ENCODE measurements at regions not wholly inside any gene's neighbourhood (a gene's known extent, or its start where the extent isn't known, plus 50 kb on each side); places are given as distances from the start of the nearest gene placed in this dataset.

DNA sequence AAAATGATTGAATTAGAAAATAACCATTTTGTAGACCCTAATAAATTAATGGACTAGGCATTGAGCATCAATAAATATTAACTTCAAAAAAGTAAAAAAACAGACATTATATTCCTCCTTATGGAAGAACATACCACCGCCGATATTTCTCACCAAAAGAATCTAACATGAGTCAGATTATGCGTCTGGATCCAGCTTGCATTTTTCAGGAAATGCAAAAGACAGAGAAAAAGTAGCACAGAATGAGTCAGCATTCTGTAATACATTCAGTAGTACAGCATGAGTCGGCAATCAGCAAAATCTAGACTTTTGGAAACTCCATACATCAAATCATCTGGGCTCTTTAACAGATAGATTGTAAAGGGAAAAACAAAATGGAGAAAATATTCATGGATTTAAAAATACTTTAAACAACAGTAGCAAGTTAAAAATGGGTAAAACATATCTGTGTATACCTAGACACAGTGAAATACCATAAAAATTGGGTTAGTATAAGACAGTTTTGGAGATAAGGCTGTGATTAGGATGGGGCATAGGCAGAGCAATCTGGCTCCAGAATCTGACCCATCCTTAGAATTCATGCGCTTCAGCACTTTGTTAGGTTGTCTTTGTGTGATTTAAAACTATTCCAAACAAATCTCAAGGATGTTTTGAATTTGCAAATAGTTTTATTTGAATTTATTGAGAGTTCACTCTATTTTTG, 633.0 kb upstream of the FAM241A start:
- H3K27ac ChIP-seq (ENCODE audit: low read length), result no peak overlapping the region
- WGBS (ENCODE audit: insufficient coverage, insufficient read length), result no CpG with 5 or more reads among the region's 5 CpGs
- no peak overlapping the region for H3K4me3 ChIP-seq (ENCODE audit: low read length)
- no peaks in the 10 kb centered on the region for H3K36me3 ChIP-seq (ENCODE audit: control insufficient read depth, insufficient read depth, low read length)
- DNase-seq (ENCODE audit: low read depth, low spot score), result no peak
- no peaks in the 10 kb centered on the region for H3K4me1 ChIP-seq (ENCODE audit: control insufficient read depth, insufficient read depth, low read length)
- no peaks in the 10 kb centered on the region for H3K27me3 ChIP-seq (ENCODE audit: control insufficient read depth, insufficient read depth, low read length)
- no peaks in the 10 kb centered on the region for H3K9me3 ChIP-seq (ENCODE audit: control insufficient read depth, insufficient read depth, low read length)

DNA sequence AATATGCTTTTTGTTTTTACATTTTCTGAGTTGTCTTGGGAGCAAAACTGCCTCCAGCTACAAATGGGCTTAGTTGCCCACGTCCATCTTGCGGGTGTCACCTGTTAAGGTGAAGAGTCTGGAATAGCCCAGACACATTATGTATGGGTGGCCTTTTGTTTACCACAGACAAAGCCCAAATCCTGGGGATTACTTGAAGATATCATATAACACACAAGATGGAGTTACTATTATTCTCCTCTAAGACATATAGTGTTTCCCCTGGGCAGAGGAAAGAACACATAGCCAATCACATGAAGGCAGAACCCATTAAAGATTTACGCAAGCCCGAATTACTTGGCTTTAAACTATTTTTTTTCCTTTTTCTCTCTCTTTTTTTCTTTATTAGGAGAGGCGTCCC, 625.6 kb upstream of the FAM241A start:
- DNase-seq (ENCODE audit: low read depth, low spot score), result no peak
- no peaks in the 10 kb centered on the region for H3K27me3 ChIP-seq (ENCODE audit: control insufficient read depth, insufficient read depth, low read length)
- no peak overlapping the region for H3K27ac ChIP-seq (ENCODE audit: low read length)
- no peaks in the 10 kb centered on the region for H3K36me3 ChIP-seq (ENCODE audit: control insufficient read depth, insufficient read depth, low read length)
- no peaks in the 10 kb centered on the region for H3K9me3 ChIP-seq (ENCODE audit: control insufficient read depth, insufficient read depth, low read length)
- H3K4me1 ChIP-seq (ENCODE audit: control insufficient read depth, insufficient read depth, low read length), result no peaks in the 10 kb centered on the region
- no CpG with 5 or more reads among the region's 5 CpGs for WGBS (ENCODE audit: insufficient coverage, insufficient read length)
- H3K4me3 ChIP-seq (ENCODE audit: low read length), result no peak overlapping the region

GRCh38 chr4:111530446-111530845, 614.8 kb upstream of the FAM241A start:
- no peaks in the 10 kb centered on the region for H3K27me3 ChIP-seq (ENCODE audit: control insufficient read depth, insufficient read depth, low read length)

GRCh38 chr4:111535792-111536191, 609.5 kb upstream of the FAM241A start:
- H3K4me1 ChIP-seq (ENCODE audit: control insufficient read depth, insufficient read depth, low read length), result no peaks in the 10 kb centered on the region
- no peak for DNase-seq (ENCODE audit: low read depth, low spot score)
- H3K36me3 ChIP-seq (ENCODE audit: control insufficient read depth, insufficient read depth, low read length), result no peaks in the 10 kb centered on the region
- no CpG with 5 or more reads among the region's 1 CpG for WGBS (ENCODE audit: insufficient coverage, insufficient read length)
- H3K4me3 ChIP-seq (ENCODE audit: low read length), result no peak overlapping the region
- H3K27me3 ChIP-seq (ENCODE audit: control insufficient read depth, insufficient read depth, low read length), result no peaks in the 10 kb centered on the region
- no peak overlapping the region for H3K27ac ChIP-seq (ENCODE audit: low read length)
- no peaks in the 10 kb centered on the region for H3K9me3 ChIP-seq (ENCODE audit: control insufficient read depth, insufficient read depth, low read length)

More at GRCh38 chr4:111530446-111530845, 614.8 kb upstream of the FAM241A start:
- no CpG with 5 or more reads among the region's 2 CpGs for WGBS (ENCODE audit: insufficient coverage, insufficient read length)
- Histone ChIP-seq H3K4me1 (ENCODE audit: control insufficient read depth, insufficient read depth, low read length) (no peaks in the 10 kb centered on the region), H3K4me3 (ENCODE audit: low read length) (no peak overlapping the region), H3K36me3 (ENCODE audit: control insufficient read depth, insufficient read depth, low read length) (no peaks in the 10 kb centered on the region), H3K27ac (ENCODE audit: low read length) (no peak overlapping the region), H3K9me3 (ENCODE audit: control insufficient read depth, insufficient read depth, low read length) (no peaks in the 10 kb centered on the region)
- DNase-seq (ENCODE audit: low read depth, low spot score), result no peak

DNA sequence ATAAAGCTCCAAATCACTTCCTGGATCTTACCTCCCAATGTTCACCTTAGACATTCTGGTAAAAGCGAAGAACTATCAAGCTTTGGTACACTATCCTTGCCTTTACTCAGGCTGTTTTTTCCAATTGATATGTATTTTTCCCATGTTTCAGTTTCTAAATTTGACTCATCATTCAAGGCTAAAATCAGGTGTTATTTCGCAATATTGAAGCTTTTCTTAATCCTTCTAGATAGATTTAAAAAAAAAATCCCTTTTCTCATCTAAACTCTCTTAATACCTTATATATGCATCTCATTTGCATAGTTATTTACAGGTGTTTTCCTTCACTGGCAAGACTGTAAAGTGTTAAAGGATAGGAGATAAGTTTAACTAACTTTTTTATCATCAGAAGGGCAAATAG, 608.1 kb upstream of the FAM241A start:
- no CpG with 5 or more reads among the region's 2 CpGs for WGBS (ENCODE audit: insufficient coverage, insufficient read length)
- no peak overlapping the region for H3K4me3 ChIP-seq (ENCODE audit: low read length)
- H3K27me3 ChIP-seq (ENCODE audit: control insufficient read depth, insufficient read depth, low read length), result no peaks in the 10 kb centered on the region
- no peaks in the 10 kb centered on the region for H3K4me1 ChIP-seq (ENCODE audit: control insufficient read depth, insufficient read depth, low read length)
- DNase-seq (ENCODE audit: low read depth, low spot score), result no peak
- H3K27ac ChIP-seq (ENCODE audit: low read length), result no peak overlapping the region
- no peaks in the 10 kb centered on the region for H3K9me3 ChIP-seq (ENCODE audit: control insufficient read depth, insufficient read depth, low read length)
- H3K36me3 ChIP-seq (ENCODE audit: control insufficient read depth, insufficient read depth, low read length), result no peaks in the 10 kb centered on the region

DNA sequence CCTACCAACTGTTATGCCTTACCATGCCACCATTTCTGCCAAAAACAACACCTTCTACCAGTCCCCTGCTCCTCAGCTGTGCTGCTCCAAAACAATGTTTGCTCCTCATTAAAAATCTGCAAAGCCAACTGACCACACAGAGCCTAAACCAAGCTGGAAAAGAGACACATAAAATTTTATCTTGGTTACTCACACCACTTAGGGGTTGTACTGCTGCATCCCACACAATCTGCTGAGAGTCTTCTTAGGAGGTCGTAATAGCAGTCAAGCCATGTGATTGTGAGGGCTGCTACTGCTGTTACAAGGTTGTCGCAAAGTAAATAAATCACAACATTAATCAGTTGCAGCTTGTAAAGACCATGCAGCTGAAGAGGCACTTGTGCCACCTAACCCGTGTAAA, 607.4 kb upstream of the FAM241A start:
- Histone ChIP-seq H3K4me3 (ENCODE audit: low read length) (no peak overlapping the region), H3K27me3 (ENCODE audit: control insufficient read depth, insufficient read depth, low read length) (no peaks in the 10 kb centered on the region), H3K4me1 (ENCODE audit: control insufficient read depth, insufficient read depth, low read length) (no peaks in the 10 kb centered on the region), H3K27ac (ENCODE audit: low read length) (no peak overlapping the region), H3K9me3 (ENCODE audit: control insufficient read depth, insufficient read depth, low read length) (no peaks in the 10 kb centered on the region), H3K36me3 (ENCODE audit: control insufficient read depth, insufficient read depth, low read length) (no peaks in the 10 kb centered on the region)
- DNase-seq (ENCODE audit: low read depth, low spot score), result no peak
- WGBS (ENCODE audit: insufficient coverage, insufficient read length), result no CpG with 5 or more reads among the region's 3 CpGs

GRCh38 chr4:111540671-111541070, 604.6 kb upstream of the FAM241A start:
- H3K36me3 ChIP-seq (ENCODE audit: control insufficient read depth, insufficient read depth, low read length), result no peaks in the 10 kb centered on the region
- H3K4me1 ChIP-seq (ENCODE audit: control insufficient read depth, insufficient read depth, low read length), result no peaks in the 10 kb centered on the region
- no peak for DNase-seq (ENCODE audit: low read depth, low spot score)
- H3K27me3 ChIP-seq (ENCODE audit: control insufficient read depth, insufficient read depth, low read length), result no peaks in the 10 kb centered on the region
- H3K9me3 ChIP-seq (ENCODE audit: control insufficient read depth, insufficient read depth, low read length), result no peaks in the 10 kb centered on the region
- H3K4me3 ChIP-seq (ENCODE audit: low read length), result no peak overlapping the region
- H3K27ac ChIP-seq (ENCODE audit: low read length), result no peak overlapping the region

DNA sequence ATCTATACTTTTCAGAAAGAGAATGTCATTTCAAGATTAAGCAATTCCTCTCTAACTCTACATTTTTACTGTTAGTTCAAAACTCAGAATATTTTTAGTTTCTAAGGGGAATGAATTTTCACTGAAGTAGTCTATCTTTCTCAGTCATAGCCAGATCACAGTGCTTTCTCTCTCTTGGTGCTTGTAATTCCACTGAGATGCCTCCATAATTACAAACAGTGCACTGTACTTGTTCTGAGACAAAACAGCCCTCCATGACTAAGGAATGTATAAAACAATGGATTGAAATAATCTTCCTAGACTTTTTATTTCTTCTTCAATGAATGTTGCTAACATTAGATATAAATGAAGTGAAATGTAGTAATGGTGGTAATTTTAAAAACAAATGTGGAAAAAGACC, 603.2 kb upstream of the FAM241A start:
- H3K36me3 ChIP-seq (ENCODE audit: control insufficient read depth, insufficient read depth, low read length), result no peaks in the 10 kb centered on the region
- H3K4me1 ChIP-seq (ENCODE audit: control insufficient read depth, insufficient read depth, low read length), result no peaks in the 10 kb centered on the region
- DNase-seq (ENCODE audit: low read depth, low spot score), result no peak
- H3K27me3 ChIP-seq (ENCODE audit: control insufficient read depth, insufficient read depth, low read length), result no peaks in the 10 kb centered on the region
- H3K9me3 ChIP-seq (ENCODE audit: control insufficient read depth, insufficient read depth, low read length), result no peaks in the 10 kb centered on the region
- no peak overlapping the region for H3K27ac ChIP-seq (ENCODE audit: low read length)
- H3K4me3 ChIP-seq (ENCODE audit: low read length), result no peak overlapping the region

DNA sequence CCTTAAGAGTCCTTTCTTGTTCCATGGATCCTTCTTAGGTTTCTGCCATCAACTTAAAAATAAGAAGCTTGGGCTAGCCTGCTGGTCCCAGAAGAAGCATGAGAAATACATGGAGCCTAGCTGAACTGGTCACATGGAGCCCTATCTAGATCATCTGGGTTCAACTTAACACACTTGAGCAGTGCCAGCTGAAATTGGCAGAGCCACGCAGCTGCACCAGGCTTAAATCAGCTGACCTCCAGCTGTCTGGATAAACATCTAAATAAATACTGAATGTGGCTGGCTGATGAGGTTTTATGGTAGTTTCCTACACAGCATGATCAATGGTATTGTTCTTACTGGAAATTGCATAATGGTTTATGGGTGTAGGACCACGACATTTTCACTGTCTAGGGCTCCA, 598.4 kb upstream of the FAM241A start:
- Histone ChIP-seq H3K4me1 (ENCODE audit: control insufficient read depth, insufficient read depth, low read length) (no peaks in the 10 kb centered on the region), H3K27ac (ENCODE audit: low read length) (no peak overlapping the region), H3K4me3 (ENCODE audit: low read length) (no peak overlapping the region), H3K9me3 (ENCODE audit: control insufficient read depth, insufficient read depth, low read length) (no peaks in the 10 kb centered on the region), H3K27me3 (ENCODE audit: control insufficient read depth, insufficient read depth, low read length) (no peaks in the 10 kb centered on the region), H3K36me3 (ENCODE audit: control insufficient read depth, insufficient read depth, low read length) (no peaks in the 10 kb centered on the region)
- DNase-seq (ENCODE audit: low read depth, low spot score), result no peak
- no CpG with 5 or more reads among the region's 2 CpGs for WGBS (ENCODE audit: insufficient coverage, insufficient read length)

DNA sequence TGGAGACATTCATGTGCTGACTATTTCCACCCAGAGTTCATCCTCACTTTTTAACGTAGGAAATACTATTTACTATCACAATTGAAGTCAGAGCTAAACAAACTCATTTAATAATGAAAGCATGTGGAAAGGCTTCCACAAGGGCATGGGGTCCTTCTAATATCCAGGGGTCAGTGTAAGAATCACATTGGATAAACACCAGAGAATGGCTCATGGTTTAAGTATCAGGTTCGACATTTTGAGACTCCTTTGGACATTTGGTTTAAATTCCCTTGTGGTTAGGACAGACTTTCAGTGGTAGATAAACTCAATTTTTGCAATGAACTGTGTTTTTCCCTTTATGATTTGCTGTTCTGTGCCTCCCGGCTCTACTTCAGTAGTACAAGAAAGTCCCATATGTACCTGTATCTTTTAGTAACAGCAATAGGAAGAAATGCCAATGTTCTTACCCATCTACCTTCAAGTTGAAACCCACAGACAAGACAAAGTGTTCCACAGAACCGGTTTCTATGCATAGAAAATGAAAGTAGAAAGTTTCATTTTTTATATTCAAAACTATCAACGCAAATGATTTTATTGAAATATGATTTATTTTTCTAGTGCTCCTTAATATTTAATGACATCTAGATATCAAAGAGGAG, 589.0 kb upstream of the FAM241A start:
- H3K27ac ChIP-seq (ENCODE audit: low read length), result no peak overlapping the region
- no peaks in the 10 kb centered on the region for H3K9me3 ChIP-seq (ENCODE audit: control insufficient read depth, insufficient read depth, low read length)
- WGBS (ENCODE audit: insufficient coverage, insufficient read length), result no CpG with 5 or more reads among the region's 5 CpGs
- no peak overlapping the region for H3K4me3 ChIP-seq (ENCODE audit: low read length)
- no peaks in the 10 kb centered on the region for H3K4me1 ChIP-seq (ENCODE audit: control insufficient read depth, insufficient read depth, low read length)
- no peak for DNase-seq (ENCODE audit: low read depth, low spot score)
- H3K36me3 ChIP-seq (ENCODE audit: control insufficient read depth, insufficient read depth, low read length), result no peaks in the 10 kb centered on the region
- H3K27me3 ChIP-seq (ENCODE audit: control insufficient read depth, insufficient read depth, low read length), result no peaks in the 10 kb centered on the region

- no peaks in the 10 kb centered on the region for H3K9me3 ChIP-seq (ENCODE audit: control insufficient read depth, insufficient read depth, low read length)
- no peak for DNase-seq (ENCODE audit: low read depth, low spot score)
- WGBS (ENCODE audit: insufficient coverage, insufficient read length), result no CpG with 5 or more reads among the region's 1 CpG
These were observed 588.4 kb upstream of the FAM241A start for GRCh38 chr4:111556851-111557250.

More at GRCh38 chr4:111556851-111557250, 588.4 kb upstream of the FAM241A start:
- no peak overlapping the region for H3K4me3 ChIP-seq (ENCODE audit: low read length)
- no peaks in the 10 kb centered on the region for H3K27me3 ChIP-seq (ENCODE audit: control insufficient read depth, insufficient read depth, low read length)
- H3K36me3 ChIP-seq (ENCODE audit: control insufficient read depth, insufficient read depth, low read length), result no peaks in the 10 kb centered on the region
- H3K27ac ChIP-seq (ENCODE audit: low read length), result no peak overlapping the region
- H3K4me1 ChIP-seq (ENCODE audit: control insufficient read depth, insufficient read depth, low read length), result no peaks in the 10 kb centered on the region

All from iPS DF 6.9 (cell line).